ENCODE measurements at regions not wholly inside any gene's neighbourhood (a gene's known extent, or its start where the extent isn't known, plus 50 kb on each side); places are given as distances from the start of the nearest gene placed in this dataset.

DNA sequence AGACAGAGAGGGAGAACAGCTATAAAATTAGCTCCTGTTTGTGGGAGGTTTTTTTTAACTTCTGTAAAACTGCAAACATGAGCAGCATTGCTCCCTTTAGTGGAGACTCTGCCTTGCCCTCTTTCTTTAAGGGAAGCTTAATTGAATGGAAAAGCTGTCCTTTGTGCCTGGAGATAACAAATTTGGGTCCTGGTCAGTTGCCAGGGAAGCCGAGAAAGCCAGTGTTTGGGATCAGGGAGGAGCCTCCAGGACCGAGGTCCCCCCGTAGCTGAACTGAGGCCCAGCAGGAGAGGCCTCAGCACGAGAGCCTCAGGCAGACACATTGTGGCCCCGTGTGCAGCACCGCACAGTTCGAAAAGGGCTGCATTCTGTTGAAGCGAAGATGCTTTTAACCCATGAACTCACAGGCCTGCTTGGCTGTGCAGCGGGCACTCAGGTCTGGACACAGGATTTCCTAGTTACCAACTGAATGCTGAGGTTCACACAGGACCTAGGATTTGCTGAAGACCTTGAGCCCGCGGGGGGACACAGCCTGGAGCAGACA lies 369.7 kb downstream of the DCDC2C start:
- TF ChIP-seq ZFP69B (tag by site-specific recombination; IDR thresholded peaks at IDR 0.05) (no peak), CTCF (tag by site-specific recombination; IDR thresholded peaks at IDR 0.05) (no peak), SETDB1 (IDR thresholded peaks at IDR 0.05; ENCODE audit: insufficient read length, low read length) (no peak), ZNF561 (tag by site-specific recombination; IDR thresholded peaks at IDR 0.05; ENCODE audit: borderline replicate concordance) (no peak)
